Activated B cell treated with CpG ODN at 0.5 μM for 24 hours (primary cell): ENCODE measurements at regions not wholly inside any gene's neighbourhood (a gene's known extent, or its start where the extent isn't known, plus 50 kb on each side); places are given as distances from the start of the nearest gene placed in this dataset.
"Not testable (repeated sequence)": the region's sequence is repeated elsewhere in the genome, so short reads cannot be mapped to it uniquely, and the experiment has no call there.

Source experiments
- ATAC-seq: fragments of 200-7000 bp; cut with Tn5 transposase; one replicate; pipeline ENCODE4 v1.10.0; 2021; ENCODE audit warnings: low read depth, mild to moderate bottlenecking, moderate library complexity
- CTCF ChIA-PET: fragments of 350-600 bp; sonication (Branson Sonifier 250); formaldehyde crosslinking; loops from one replicate; lab custom pipeline; 2021; ENCODE audit warnings: antibody characterized with exemption; lab: Charles Lee
- POLR2A ChIA-PET: fragments of 350-600 bp; sonication (Branson Sonifier 250); formaldehyde crosslinking; loops from one replicate; lab custom pipeline; 2021; ENCODE audit warnings: antibody characterized with exemption; lab: Charles Lee
- DNase-seq: peaks from one replicate; pipeline ENCODE4 v3.0.0; 2022
- H3K27ac Mint-ChIP-seq: one replicate; pipeline ENCODE4 v1.8.0; 2020; ENCODE audit warnings: mixed read lengths
- H3K27me3 Mint-ChIP-seq: one replicate; pipeline ENCODE4 v1.8.0; 2021; ENCODE audit warnings: mixed read lengths
- H3K36me3 Mint-ChIP-seq: one replicate; pipeline ENCODE4 v1.8.0; 2021; ENCODE audit warnings: low read depth, mixed read lengths
- H3K4me1 Mint-ChIP-seq: one replicate; pipeline ENCODE4 v1.8.0; 2021; ENCODE audit warnings: mixed read lengths
- H3K4me3 Mint-ChIP-seq: one replicate; pipeline ENCODE4 v1.8.0; 2020; ENCODE audit warnings: mild to moderate bottlenecking, mixed read lengths
- H3K9me3 Mint-ChIP-seq: one replicate; pipeline ENCODE4 v1.8.0; 2020; ENCODE audit warnings: mixed read lengths
- intact Hi-C: fragments of 100-400 bp; cut with micrococcal nuclease; formaldehyde crosslinking; loops from one replicate; pipeline ENCODE4 v1.15.1; 2024
- TF ChIP-seq, protein P1 (sequence below): fragments of 200-600 bp; IDR thresholded peaks from one replicate; pipeline ENCODE4 v1.8.0; 2022; ENCODE audit warnings: antibody characterized with exemption, mild to moderate bottlenecking

DNA sequence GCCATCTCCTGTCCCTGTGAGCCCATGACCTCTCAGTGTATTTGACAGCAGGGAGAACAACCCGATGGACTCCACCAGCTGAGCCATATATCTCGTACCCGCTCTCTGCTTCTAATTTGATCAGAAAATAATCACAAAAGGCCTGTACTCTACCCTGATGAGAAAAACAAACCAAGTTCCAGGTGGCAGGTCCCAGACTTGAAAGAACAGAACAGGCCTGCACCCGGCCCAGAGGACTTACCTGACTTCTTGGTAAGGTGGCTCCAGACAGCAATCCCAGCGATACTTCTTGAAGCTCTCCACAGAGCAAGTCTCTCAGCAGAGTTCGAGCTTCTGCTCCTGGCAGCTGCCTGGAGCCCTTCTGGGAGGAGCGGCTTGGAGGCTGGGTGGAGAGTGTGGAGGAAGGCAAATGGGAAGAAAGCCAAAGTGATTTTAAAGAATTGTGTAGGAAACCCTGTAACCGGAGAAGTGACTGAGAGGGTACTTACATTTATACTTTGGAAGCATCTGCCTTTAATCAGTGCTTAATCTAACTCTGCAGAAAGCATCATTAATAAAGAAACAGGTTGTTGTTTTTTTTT lies 91.6 kb downstream of the SCN11A start:
- TF ChIP-seq, protein P1, sequence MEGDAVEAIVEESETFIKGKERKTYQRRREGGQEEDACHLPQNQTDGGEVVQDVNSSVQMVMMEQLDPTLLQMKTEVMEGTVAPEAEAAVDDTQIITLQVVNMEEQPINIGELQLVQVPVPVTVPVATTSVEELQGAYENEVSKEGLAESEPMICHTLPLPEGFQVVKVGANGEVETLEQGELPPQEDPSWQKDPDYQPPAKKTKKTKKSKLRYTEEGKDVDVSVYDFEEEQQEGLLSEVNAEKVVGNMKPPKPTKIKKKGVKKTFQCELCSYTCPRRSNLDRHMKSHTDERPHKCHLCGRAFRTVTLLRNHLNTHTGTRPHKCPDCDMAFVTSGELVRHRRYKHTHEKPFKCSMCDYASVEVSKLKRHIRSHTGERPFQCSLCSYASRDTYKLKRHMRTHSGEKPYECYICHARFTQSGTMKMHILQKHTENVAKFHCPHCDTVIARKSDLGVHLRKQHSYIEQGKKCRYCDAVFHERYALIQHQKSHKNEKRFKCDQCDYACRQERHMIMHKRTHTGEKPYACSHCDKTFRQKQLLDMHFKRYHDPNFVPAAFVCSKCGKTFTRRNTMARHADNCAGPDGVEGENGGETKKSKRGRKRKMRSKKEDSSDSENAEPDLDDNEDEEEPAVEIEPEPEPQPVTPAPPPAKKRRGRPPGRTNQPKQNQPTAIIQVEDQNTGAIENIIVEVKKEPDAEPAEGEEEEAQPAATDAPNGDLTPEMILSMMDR: no peak
- DNase-seq: no peak
- intact Hi-C loops: no loop called here
- ChIA-PET POLR2A (no interaction called here), CTCF (no interaction called here)
- no peak for ATAC-seq
- H3K27ac Mint-ChIP-seq: no peak overlapping the region
- H3K36me3 Mint-ChIP-seq: no peaks in the 10 kb centered on the region
- no peaks in the 10 kb centered on the region for H3K27me3 Mint-ChIP-seq
- peaks cover 1% of the 10 kb centered on the region for H3K4me1 Mint-ChIP-seq
- no peaks in the 10 kb centered on the region for H3K9me3 Mint-ChIP-seq
- no peak overlapping the region for H3K4me3 Mint-ChIP-seq

DNA sequence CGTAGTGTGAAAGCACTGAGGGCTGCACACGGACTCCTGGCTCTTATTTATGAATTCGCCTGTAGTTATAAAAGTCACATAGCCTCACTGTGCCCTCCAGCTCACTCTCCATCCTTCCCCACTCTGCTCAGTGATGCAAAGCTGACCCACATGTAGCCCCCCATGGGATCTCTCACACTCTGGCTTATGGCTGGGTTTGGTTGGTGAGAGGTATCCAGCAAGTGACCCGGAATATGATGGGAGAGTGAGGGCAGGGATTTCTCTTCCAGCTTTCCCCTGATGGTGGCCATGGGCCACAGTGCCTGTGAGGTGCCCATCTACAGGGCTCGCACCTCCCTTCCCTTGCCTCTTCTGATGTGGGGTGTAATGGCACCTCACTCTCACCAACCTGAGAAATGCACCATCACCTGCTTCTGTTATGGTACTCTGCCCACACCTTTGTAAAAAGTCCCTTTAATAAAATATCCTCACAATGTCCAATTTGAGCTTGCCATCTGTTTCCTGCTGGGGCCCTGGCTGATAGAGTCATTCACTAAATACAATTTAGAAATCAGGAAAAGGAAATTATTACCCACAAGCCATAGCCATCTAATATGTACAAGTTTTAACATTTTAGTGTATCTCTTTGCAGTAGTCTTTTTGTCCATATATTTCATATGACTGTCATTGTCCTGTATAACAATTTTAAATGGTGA lies 93.6 kb downstream of the SCN11A start:
- Mint-ChIP-seq H3K9me3 (no peaks in the 10 kb centered on the region), H3K27me3 (peaks cover 5% of the 10 kb centered on the region), H3K36me3 (no peaks in the 10 kb centered on the region), H3K4me1 (peaks cover 1% of the 10 kb centered on the region), H3K27ac (no peak overlapping the region), H3K4me3 (no peak overlapping the region)
- ATAC-seq (no peak), DNase-seq (no peak)
- ChIA-PET CTCF (no interaction called here), POLR2A (no interaction called here)
- TF ChIP-seq, protein P1: no peak
- intact Hi-C loops: no loop called here

DNA sequence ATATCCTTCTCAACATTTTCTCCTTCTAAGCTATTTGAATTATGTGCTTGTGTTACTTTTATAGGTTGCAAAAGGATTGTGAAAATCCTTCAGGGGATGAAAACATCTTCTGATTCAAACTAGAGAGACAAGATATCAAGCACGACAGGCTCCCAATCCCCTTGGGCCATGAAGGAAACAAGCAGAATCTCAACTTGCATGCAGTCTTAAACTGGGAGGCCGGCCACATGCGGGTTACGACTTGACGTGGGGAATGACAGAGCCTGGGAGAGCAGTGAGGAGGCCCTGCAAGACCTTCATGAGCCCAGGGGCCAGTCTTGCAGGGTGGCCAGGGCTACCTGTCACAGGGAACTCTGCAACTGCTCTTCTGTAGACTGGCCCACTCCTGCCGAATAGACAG lies 94.4 kb downstream of the SCN11A start:
- Mint-ChIP-seq H3K4me1 (peaks cover 1% of the 10 kb centered on the region), H3K9me3 (no peaks in the 10 kb centered on the region), H3K27ac (no peak overlapping the region), H3K36me3 (no peaks in the 10 kb centered on the region), H3K27me3 (peaks cover 9% of the 10 kb centered on the region), H3K4me3 (no peak overlapping the region)
- ATAC-seq (no peak), DNase-seq (no peak)
- ChIA-PET CTCF (no interaction called here), POLR2A (no interaction called here)
- TF ChIP-seq, protein P1: no peak
- intact Hi-C loops: no loop called here

DNA sequence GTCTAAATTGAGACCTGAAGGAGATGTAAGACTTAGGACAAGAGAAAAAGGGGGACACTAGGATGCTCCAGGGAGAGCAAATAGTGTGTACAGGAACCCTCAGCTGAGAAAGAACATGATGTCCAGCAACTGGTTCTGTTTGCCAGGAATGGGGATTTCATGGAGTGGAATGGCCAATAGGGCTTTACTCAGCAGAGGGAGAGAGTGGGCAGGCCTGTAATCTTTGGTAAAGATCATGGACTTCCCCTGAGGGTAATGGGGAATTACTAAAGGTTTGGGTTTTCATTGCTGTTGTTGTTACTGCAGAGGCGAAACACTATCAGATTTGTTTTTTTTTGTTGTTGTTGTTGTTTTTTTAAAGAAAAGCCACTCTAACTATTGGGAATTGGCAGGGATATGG lies 99.0 kb downstream of the SCN11A start:
- DNase-seq: no peak
- intact Hi-C loops: no loop called here
- no peaks in the 10 kb centered on the region for H3K9me3 Mint-ChIP-seq
- H3K36me3 Mint-ChIP-seq: no peaks in the 10 kb centered on the region
- H3K4me1 Mint-ChIP-seq: no peaks in the 10 kb centered on the region
- H3K27me3 Mint-ChIP-seq: peaks cover 9% of the 10 kb centered on the region
- TF ChIP-seq, protein P1: no peak
- no peak overlapping the region for H3K4me3 Mint-ChIP-seq
- POLR2A ChIA-PET: no interaction called here
- H3K27ac Mint-ChIP-seq: no peak overlapping the region
- CTCF ChIA-PET: no interaction called here
- ATAC-seq: no peak

DNA sequence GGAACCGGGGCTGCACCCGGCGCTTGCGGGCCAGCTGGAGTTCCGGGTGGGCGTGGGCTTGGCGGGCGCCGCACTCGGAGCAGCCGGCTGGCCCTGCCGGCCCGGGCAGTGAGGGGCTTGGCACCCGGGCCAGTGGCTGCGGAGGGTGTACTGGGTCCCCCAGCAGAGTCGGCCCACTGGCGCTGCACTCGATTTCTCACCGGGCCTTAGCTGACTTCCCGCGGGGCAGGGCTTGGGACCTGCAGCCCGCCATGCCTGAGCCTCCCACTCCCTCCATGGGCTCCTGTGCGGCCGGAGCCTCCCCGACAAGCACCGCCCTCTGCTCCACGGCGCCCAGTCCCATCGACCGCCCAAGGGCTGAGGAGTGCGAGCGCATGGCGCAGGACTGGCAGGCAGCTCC lies 100.6 kb downstream of the SCN11A start:
- H3K27me3 Mint-ChIP-seq, H3K27ac Mint-ChIP-seq, H3K4me3 Mint-ChIP-seq, H3K36me3 Mint-ChIP-seq, CTCF ChIA-PET, H3K9me3 Mint-ChIP-seq, ATAC-seq, DNase-seq, intact Hi-C loops, POLR2A ChIA-PET, H3K4me1 Mint-ChIP-seq: not testable (repeated sequence)
